B cell (primary cell): ENCODE measurements at regions not wholly inside any gene's neighbourhood (a gene's known extent, or its start where the extent isn't known, plus 50 kb on each side); places are given as distances from the start of the nearest gene placed in this dataset.

Source experiments
- ATAC-seq: fragments of 200-7000 bp; cut with Tn5 transposase; one replicate; pipeline ENCODE4 v1.10.0; 2021; ENCODE audit warnings: low read depth, mild to moderate bottlenecking, moderate number of reproducible peaks, moderate library complexity
- CTCF ChIA-PET: fragments of 350-600 bp; sonication (Branson Sonifier 250); formaldehyde crosslinking; loops from one replicate; lab custom pipeline; 2021; ENCODE audit warnings: antibody characterized with exemption, inconsistent platforms; lab: Charles Lee
- POLR2A ChIA-PET: fragments of 350-600 bp; sonication (Branson Sonifier 250); formaldehyde crosslinking; loops from one replicate; lab custom pipeline; 2021; ENCODE audit warnings: antibody characterized with exemption; lab: Charles Lee
- DNase-seq: peaks from one replicate; pipeline ENCODE4 v3.0.0; 2013
- H2AFZ ChIP-seq: 2 replicates; pipeline ENCODE4 v1.6.1; 2012; ENCODE audit warnings: mild to moderate bottlenecking, low read depth, low read length; ENCODE audit not compliant: insufficient read depth, poor library complexity, severe bottlenecking
- H3K27ac ChIP-seq, 2 donors: 1 replicate in 1 of 2; 2 replicates in 1 of 2; pipeline ENCODE4 v1.5.1; 2012 to 2013; ENCODE audit warnings: low read length in 2 of 2, mild to moderate bottlenecking in 2 of 2, moderate library complexity in 1 of 2
- H3K27me3 ChIP-seq, 4 experiments: fragments of 200-600 bp in 1 of 4; sonication (generic) in 1 of 4; replicated peaks in 1 of 4; 1 replicate in 2 of 4; 2 replicates in 2 of 4; pipeline versions ENCODE4 v1.6.1 to v1.7.0; 2013 to 2016; ENCODE audit warnings: low read length in 3 of 4, mild to moderate bottlenecking in 2 of 4, mixed read lengths in 1 of 4, moderate library complexity in 1 of 4; ENCODE audit not compliant: insufficient read depth in 4 of 4, control insufficient read depth in 3 of 4; ENCODE audit errors: control extremely low read depth in 1 of 4
- H3K36me3 ChIP-seq, 2 experiments: replicated peaks in 1 of 2; 1 replicate in 1 of 2; 2 replicates in 1 of 2; pipeline versions ENCODE4 v1.6.1 to v1.7.1; 2013; ENCODE audit warnings: low read length in 1 of 2; ENCODE audit not compliant: insufficient read depth in 2 of 2, control insufficient read depth in 1 of 2; ENCODE audit errors: control extremely low read depth in 1 of 2, extremely low read depth in 1 of 2
- H3K4me1 ChIP-seq, 2 donors: fragments of 200-600 bp in 1 of 2; sonication (generic) in 1 of 2; 1 replicate in 1 of 2; 2 replicates in 1 of 2; pipeline versions ENCODE4 v1.5.1 to v1.6.1; 2013 to 2017; ENCODE audit warnings: low read length in 2 of 2; ENCODE audit not compliant: control insufficient read depth in 2 of 2, insufficient read depth in 2 of 2
- H3K4me2 ChIP-seq: replicated peaks from 2 replicates; pipeline ENCODE3; 2012; ENCODE audit warnings: mild to moderate bottlenecking, low read depth, low read length; ENCODE audit not compliant: poor library complexity, severe bottlenecking
- H3K4me3 ChIP-seq, 5 experiments: fragments of 200-600 bp in 1 of 5; sonication (generic) in 1 of 5; 1 replicate in 3 of 5; 2 replicates in 2 of 5; pipeline versions ENCODE4 v1.5.1 to v1.7.0; 2011 to 2016; ENCODE audit warnings: low read length in 4 of 5, mild to moderate bottlenecking in 4 of 5, low read depth in 2 of 5, control low read depth in 1 of 5, moderate library complexity in 1 of 5; ENCODE audit not compliant: insufficient read depth in 1 of 5; ENCODE audit errors: control extremely low read depth in 1 of 5, extremely low read depth in 1 of 5
- H3K79me2 ChIP-seq: fragments of 200-600 bp; sonication (generic); one replicate; pipeline ENCODE4 v1.6.0; 2016; ENCODE audit warnings: low read length; ENCODE audit not compliant: control insufficient read depth, insufficient read depth
- H3K9ac ChIP-seq: fragments of 200-600 bp; sonication (generic); 2 replicates; pipeline ENCODE4 v1.6.1; 2017; ENCODE audit warnings: mild to moderate bottlenecking, low read length, moderate library complexity
- H3K9me3 ChIP-seq, 3 donors: one replicate each; pipeline versions ENCODE4 v1.6.1 to v1.7.1; 2013; ENCODE audit warnings: low read length in 2 of 3; ENCODE audit not compliant: control insufficient read depth in 2 of 3, insufficient read depth in 1 of 3; ENCODE audit errors: control extremely low read depth in 1 of 3
- H4K20me1 ChIP-seq: 2 replicates; pipeline ENCODE4 v1.6.0; 2012; ENCODE audit warnings: mild to moderate bottlenecking, low read length; ENCODE audit not compliant: insufficient read depth, control insufficient read depth, poor library complexity, severe bottlenecking
- H3K27ac Mint-ChIP-seq: one replicate; pipeline ENCODE4 v1.8.0; 2021; ENCODE audit warnings: mixed read lengths
- H3K27me3 Mint-ChIP-seq: one replicate; pipeline ENCODE4 v1.8.0; 2021; ENCODE audit warnings: mixed read lengths
- H3K4me1 Mint-ChIP-seq: one replicate; pipeline ENCODE4 v1.8.0; 2021; ENCODE audit warnings: mixed read lengths
- H3K4me3 Mint-ChIP-seq: one replicate; pipeline ENCODE4 v1.8.0; 2021; ENCODE audit warnings: mixed read lengths
- H3K9me3 Mint-ChIP-seq: one replicate; pipeline ENCODE4 v1.8.0; 2022; ENCODE audit warnings: mixed read lengths; ENCODE audit not compliant: insufficient read depth
- EZH2 ChIP-seq: IDR thresholded peaks from 2 replicates; pipeline ENCODE4 v1.6.1; 2012; ENCODE audit warnings: borderline replicate concordance, low read depth, mild to moderate bottlenecking, moderate library complexity, low read length; ENCODE audit not compliant: insufficient read depth, poor library complexity, severe bottlenecking
- WGBS: methylation state at CpG from one replicate; pipeline ENCODE4 v1.1.5; 2013; ENCODE audit warnings: missing lambda C conversion rate; ENCODE audit not compliant: insufficient coverage; 5-methylcytosine and 5-hydroxymethylcytosine counted together
- intact Hi-C: fragments of 100-400 bp; cut with micrococcal nuclease; formaldehyde crosslinking; loops from one replicate; pipeline ENCODE4 v1.10.0; 2022
- TF ChIP-seq, protein P1 (sequence below): fragments of 200-600 bp; IDR thresholded peaks from one replicate; pipeline ENCODE4 v1.8.0; 2022; ENCODE audit warnings: antibody characterized with exemption, mild to moderate bottlenecking

DNA sequence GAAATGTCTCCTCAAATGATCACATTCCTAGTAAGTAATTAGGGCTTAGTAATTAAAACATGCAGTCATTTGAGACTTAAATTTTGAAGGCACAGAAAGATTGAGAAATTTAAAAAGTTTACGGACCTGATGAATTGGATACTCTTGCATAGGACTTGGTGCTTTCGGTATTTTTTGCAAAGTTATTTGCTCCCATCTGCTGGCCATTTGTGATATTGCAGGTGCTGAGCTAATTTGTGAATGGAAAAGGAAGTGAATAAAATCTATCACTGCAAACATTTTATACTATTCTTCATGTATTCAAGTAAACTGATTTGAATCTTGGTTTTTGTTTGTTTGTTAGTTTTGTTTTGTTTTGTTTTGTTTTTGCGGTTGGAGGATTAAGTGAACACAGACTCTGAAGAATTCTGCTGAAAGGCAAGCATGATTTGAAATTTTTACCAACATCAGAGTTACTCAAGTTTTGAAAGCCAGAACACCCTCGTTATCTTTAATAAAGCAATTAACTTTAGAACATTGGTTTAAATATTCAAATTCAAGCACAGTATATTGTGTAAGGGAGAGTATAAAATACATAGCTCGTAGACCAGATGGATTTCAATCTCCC lies 689.5 kb upstream of the RBFOX1 start:
- ChIA-PET POLR2A (no interaction called here), CTCF (interaction anchor here (0.9 to 1.4 kb wide), 6 partner anchors 12 to 1405 kb away, joined by 3 to 10 read pairs (median 4); no protein-coding TSS in a partner anchor)
- DNase-seq (peak; percentile 39), ATAC-seq (no peak)
- Mint-ChIP-seq H3K27me3 (peaks cover 5% of the 10 kb centered on the region), H3K4me1 (peaks cover 1% of the 10 kb centered on the region), H3K27ac (no peak overlapping the region), H3K4me3 (no peak overlapping the region), H3K9me3 (no peaks in the 10 kb centered on the region)
- TF ChIP-seq EZH2, result no peak
- TF ChIP-seq, protein P1, sequence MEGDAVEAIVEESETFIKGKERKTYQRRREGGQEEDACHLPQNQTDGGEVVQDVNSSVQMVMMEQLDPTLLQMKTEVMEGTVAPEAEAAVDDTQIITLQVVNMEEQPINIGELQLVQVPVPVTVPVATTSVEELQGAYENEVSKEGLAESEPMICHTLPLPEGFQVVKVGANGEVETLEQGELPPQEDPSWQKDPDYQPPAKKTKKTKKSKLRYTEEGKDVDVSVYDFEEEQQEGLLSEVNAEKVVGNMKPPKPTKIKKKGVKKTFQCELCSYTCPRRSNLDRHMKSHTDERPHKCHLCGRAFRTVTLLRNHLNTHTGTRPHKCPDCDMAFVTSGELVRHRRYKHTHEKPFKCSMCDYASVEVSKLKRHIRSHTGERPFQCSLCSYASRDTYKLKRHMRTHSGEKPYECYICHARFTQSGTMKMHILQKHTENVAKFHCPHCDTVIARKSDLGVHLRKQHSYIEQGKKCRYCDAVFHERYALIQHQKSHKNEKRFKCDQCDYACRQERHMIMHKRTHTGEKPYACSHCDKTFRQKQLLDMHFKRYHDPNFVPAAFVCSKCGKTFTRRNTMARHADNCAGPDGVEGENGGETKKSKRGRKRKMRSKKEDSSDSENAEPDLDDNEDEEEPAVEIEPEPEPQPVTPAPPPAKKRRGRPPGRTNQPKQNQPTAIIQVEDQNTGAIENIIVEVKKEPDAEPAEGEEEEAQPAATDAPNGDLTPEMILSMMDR, result peak; percentile 91
- intact Hi-C loops, result no loop called here
- no peak overlapping the region for H2AFZ ChIP-seq
- no peaks in the 10 kb centered on the region for H4K20me1 ChIP-seq
- no peaks in the 10 kb centered on the region for H3K27me3 ChIP-seq
- 33% methylated on average over 1 of the region's 5 CpGs for WGBS
- H3K4me2 ChIP-seq, result no peak overlapping the region
- H3K9me3 ChIP-seq, result no peaks in the 10 kb centered on the region
- H3K9ac ChIP-seq, result no peak overlapping the region
- no peaks in the 10 kb centered on the region for H3K79me2 ChIP-seq
- no peaks in the 10 kb centered on the region for H3K4me1 ChIP-seq
- H3K36me3 ChIP-seq, result no peaks in the 10 kb centered on the region
- H3K27ac ChIP-seq, result no peak overlapping the region
- H3K4me3 ChIP-seq, result no peak overlapping the region

DNA sequence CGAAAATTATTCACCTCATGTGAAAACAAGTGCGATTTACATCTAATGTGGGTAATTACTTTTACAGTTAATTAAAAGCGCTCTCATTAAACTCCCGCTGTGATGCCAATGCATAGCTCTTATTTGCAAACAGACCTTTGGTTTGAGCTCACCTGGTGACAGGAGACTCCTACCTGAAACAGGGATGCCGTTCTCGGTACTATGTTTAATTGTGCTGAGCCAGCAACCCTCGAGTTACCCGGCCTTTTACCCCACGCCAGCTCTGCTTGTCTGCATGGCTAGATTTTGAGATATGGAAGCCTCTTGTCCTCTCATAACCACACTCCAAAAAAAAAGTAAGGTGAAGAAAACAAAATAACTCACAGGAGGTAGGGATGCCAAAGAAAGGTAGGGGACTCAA lies 690.4 kb upstream of the RBFOX1 start:
- Histone ChIP-seq H3K4me3 (no peak overlapping the region), H3K27me3 (no peaks in the 10 kb centered on the region), H3K79me2 (no peaks in the 10 kb centered on the region), H2AFZ (peak overlapping the region; percentile 36), H3K9ac (no peak overlapping the region), H4K20me1 (no peaks in the 10 kb centered on the region), H3K4me1 (no peaks in the 10 kb centered on the region), H3K4me2 (no peak overlapping the region), H3K27ac (no peak overlapping the region), H3K9me3 (no peaks in the 10 kb centered on the region), H3K36me3 (no peaks in the 10 kb centered on the region)
- Mint-ChIP-seq H3K27me3 (peaks cover 5% of the 10 kb centered on the region), H3K9me3 (no peaks in the 10 kb centered on the region), H3K4me1 (peaks cover 1% of the 10 kb centered on the region), H3K27ac (no peak overlapping the region), H3K4me3 (no peak overlapping the region)
- no peak for ATAC-seq
- ChIA-PET POLR2A (no interaction called here), CTCF (interaction anchor here (1.3 to 1.4 kb wide), 3 partner anchors 11 to 42 kb away, joined by 3 to 10 read pairs (median 5); no protein-coding TSS in a partner anchor)
- 20% methylated on average over 1 of the region's 9 CpGs for WGBS
- DNase-seq, result no peak
- TF ChIP-seq, protein P1, result no peak
- TF ChIP-seq EZH2, result no peak
- intact Hi-C loops, result no loop called here
